SK-N-SH treated with all-trans-retinoic acid at 6 μM for 48 hours (cell line): ENCODE measurements at regions not wholly inside any gene's neighbourhood (a gene's known extent, or its start where the extent isn't known, plus 50 kb on each side); places are given as distances from the start of the nearest gene placed in this dataset.

Experiments
- ATAC-seq: fragments of 200-7000 bp; cut with Tn5 transposase; 3 replicates; pipeline ENCODE4 v1.9.1; 2020; ENCODE audit warnings: mild to moderate bottlenecking, moderate library complexity
- BACH2 ChIP-seq: fragments of 250-450 bp; sonication (Bioruptor Pico); IDR thresholded peaks from 2 replicates; pipeline ENCODE4 v1.9.0; 2021; ENCODE audit warnings: mild to moderate bottlenecking, borderline replicate concordance
- CSDC2 ChIP-seq: fragments of 250-450 bp; sonication (Bioruptor Pico); IDR thresholded peaks from 2 replicates; pipeline ENCODE4 v1.5.0; 2020; ENCODE audit warnings: mild to moderate bottlenecking, moderate library complexity
- CSRNP3 ChIP-seq: fragments of 250-450 bp; sonication (Bioruptor Pico); IDR thresholded peaks from 2 replicates; pipeline ENCODE4 v1.5.1; 2021; ENCODE audit warnings: mild to moderate bottlenecking, moderate library complexity
- ESRRG ChIP-seq: fragments of 250-450 bp; sonication (Bioruptor Pico); IDR thresholded peaks from 2 replicates; pipeline ENCODE4 v1.6.1; 2021; ENCODE audit warnings: mild to moderate bottlenecking
- GLIS3 ChIP-seq: fragments of 250-450 bp; sonication (Bioruptor Pico); IDR thresholded peaks from 2 replicates; pipeline ENCODE4 v1.5.0; 2020; ENCODE audit warnings: mild to moderate bottlenecking, moderate library complexity
- ISL1 ChIP-seq: fragments of 250-450 bp; sonication (Bioruptor Pico); IDR thresholded peaks from 2 replicates; pipeline ENCODE4 v2.1.2; 2022; ENCODE audit warnings: mild to moderate bottlenecking, moderate library complexity
- OSR1 ChIP-seq: fragments of 250-450 bp; sonication (Bioruptor Pico); IDR thresholded peaks from 2 replicates; pipeline ENCODE4 v1.8.0; 2022; ENCODE audit warnings: moderate library complexity, mild to moderate bottlenecking, inconsistent platforms
- PPARA ChIP-seq: fragments of 250-450 bp; sonication (Bioruptor Pico); IDR thresholded peaks from 2 replicates; pipeline ENCODE4 v1.5.0; 2020; ENCODE audit warnings: mild to moderate bottlenecking, borderline replicate concordance
- RARB ChIP-seq: fragments of 250-450 bp; sonication (Bioruptor Pico); IDR thresholded peaks from 2 replicates; pipeline ENCODE4 v1.8.0; 2021; ENCODE audit warnings: mild to moderate bottlenecking, moderate library complexity
- SNAI2 ChIP-seq: fragments of 250-450 bp; sonication (Bioruptor Pico); IDR thresholded peaks from 2 replicates; pipeline ENCODE4 v1.5.0; 2020; ENCODE audit warnings: mild to moderate bottlenecking, moderate library complexity
- TCF4 ChIP-seq: fragments of 250-450 bp; sonication (Bioruptor Pico); IDR thresholded peaks from 2 replicates; pipeline ENCODE4 v1.8.0; 2021; ENCODE audit warnings: mild to moderate bottlenecking, moderate library complexity, borderline replicate concordance
- TOX ChIP-seq: fragments of 250-450 bp; sonication (Bioruptor Pico); IDR thresholded peaks from 2 replicates; pipeline ENCODE4 v1.8.0; 2021; ENCODE audit warnings: mild to moderate bottlenecking, moderate library complexity, borderline replicate concordance
- TSHZ2 ChIP-seq: fragments of 250-450 bp; sonication (Bioruptor Pico); IDR thresholded peaks from 2 replicates; pipeline ENCODE4 v1.5.0; 2020; ENCODE audit warnings: mild to moderate bottlenecking, moderate library complexity
- ZC3H10 ChIP-seq: fragments of 250-450 bp; sonication (Bioruptor Pico); IDR thresholded peaks from 2 replicates; pipeline ENCODE4 v1.5.1; 2021; ENCODE audit warnings: mild to moderate bottlenecking, moderate library complexity
- ZFP3 ChIP-seq: fragments of 250-450 bp; sonication (Bioruptor Pico); IDR thresholded peaks from 2 replicates; pipeline ENCODE4 v1.5.0; 2020; ENCODE audit warnings: mild to moderate bottlenecking, moderate library complexity
- ZFP30 ChIP-seq: fragments of 450-650 bp; formaldehyde crosslinking; IDR thresholded peaks from 2 replicates; pipeline ENCODE4 v1.5.0; 2022; ENCODE audit warnings: mild to moderate bottlenecking, moderate library complexity
- ZNF565 ChIP-seq: fragments of 450-650 bp; formaldehyde crosslinking; conservative IDR thresholded peaks from 2 replicates; pipeline ENCODE4 v1.5.0; 2020; ENCODE audit warnings: low read depth, mild to moderate bottlenecking, moderate library complexity
- ZNF70 ChIP-seq: fragments of 450-650 bp; formaldehyde crosslinking; IDR thresholded peaks from 2 replicates; pipeline ENCODE4 v1.5.0; 2020; ENCODE audit warnings: mild to moderate bottlenecking, moderate library complexity
- ZNF8 ChIP-seq: fragments of 450-650 bp; formaldehyde crosslinking; IDR thresholded peaks from 2 replicates; pipeline ENCODE4 v1.5.0; 2020; ENCODE audit warnings: mild to moderate bottlenecking, moderate library complexity
- TF ChIP-seq, protein P1 (sequence below): fragments of 250-450 bp; sonication (Bioruptor Pico); IDR thresholded peaks from 2 replicates; pipeline ENCODE4 v1.8.0; 2021; ENCODE audit warnings: low read depth, mild to moderate bottlenecking, moderate library complexity, borderline replicate concordance
- TF ChIP-seq, protein P2 (sequence below): fragments of 250-450 bp; sonication (Bioruptor Pico); IDR thresholded peaks from 2 replicates; pipeline ENCODE4 v1.5.1; 2020; ENCODE audit warnings: low read depth, mild to moderate bottlenecking, moderate library complexity
- TF ChIP-seq, protein P3 (sequence below): fragments of 250-450 bp; sonication (Bioruptor Pico); IDR thresholded peaks from 2 replicates; pipeline ENCODE4 v1.8.0; 2020; ENCODE audit warnings: mild to moderate bottlenecking, moderate library complexity, borderline replicate concordance

- no peak for ATAC-seq
- TF ChIP-seq ZNF8 (no peak), ZNF565 (CRISPR knock-in tag) (no peak), BACH2 (CRISPR knock-in tag) (no peak), ISL1 (no peak), OSR1 (no peak)
- TF ChIP-seq, all 23 proteins: peak for 0
These were observed 209.6 kb downstream of the SEMA6A start for GRCh38 chr5:116365006-116365496.

GRCh38 chr5:116363780-116364179 lies 210.8 kb downstream of the SEMA6A start:
- ATAC-seq = no peak
- TF ChIP-seq ZNF70 (CRISPR knock-in tag) = no peak
- TF ChIP-seq CSRNP3 = no peak
- no peak for TF ChIP-seq ZNF8
- no peak for TF ChIP-seq PPARA
- TF ChIP-seq, protein P1, sequence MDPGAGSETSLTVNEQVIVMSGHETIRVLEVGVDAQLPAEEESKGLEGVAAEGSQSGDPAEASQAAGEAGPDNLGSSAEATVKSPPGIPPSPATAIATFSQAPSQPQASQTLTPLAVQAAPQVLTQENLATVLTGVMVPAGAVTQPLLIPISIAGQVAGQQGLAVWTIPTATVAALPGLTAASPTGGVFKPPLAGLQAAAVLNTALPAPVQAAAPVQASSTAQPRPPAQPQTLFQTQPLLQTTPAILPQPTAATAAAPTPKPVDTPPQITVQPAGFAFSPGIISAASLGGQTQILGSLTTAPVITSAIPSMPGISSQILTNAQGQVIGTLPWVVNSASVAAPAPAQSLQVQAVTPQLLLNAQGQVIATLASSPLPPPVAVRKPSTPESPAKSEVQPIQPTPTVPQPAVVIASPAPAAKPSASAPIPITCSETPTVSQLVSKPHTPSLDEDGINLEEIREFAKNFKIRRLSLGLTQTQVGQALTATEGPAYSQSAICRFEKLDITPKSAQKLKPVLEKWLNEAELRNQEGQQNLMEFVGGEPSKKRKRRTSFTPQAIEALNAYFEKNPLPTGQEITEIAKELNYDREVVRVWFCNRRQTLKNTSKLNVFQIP = no peak
- no peak for TF ChIP-seq SNAI2 (CRISPR knock-in tag)
- no peak for TF ChIP-seq OSR1
- no peak for TF ChIP-seq ZFP3 (CRISPR knock-in tag)
- TF ChIP-seq ZFP30 = no peak
- no peak for TF ChIP-seq TCF4 (CRISPR knock-in tag)
- no peak for TF ChIP-seq TSHZ2
- TF ChIP-seq ZNF565 (CRISPR knock-in tag) = no peak
- TF ChIP-seq ESRRG (CRISPR knock-in tag) = no peak
- no peak for TF ChIP-seq CSDC2
- TF ChIP-seq, protein P2, sequence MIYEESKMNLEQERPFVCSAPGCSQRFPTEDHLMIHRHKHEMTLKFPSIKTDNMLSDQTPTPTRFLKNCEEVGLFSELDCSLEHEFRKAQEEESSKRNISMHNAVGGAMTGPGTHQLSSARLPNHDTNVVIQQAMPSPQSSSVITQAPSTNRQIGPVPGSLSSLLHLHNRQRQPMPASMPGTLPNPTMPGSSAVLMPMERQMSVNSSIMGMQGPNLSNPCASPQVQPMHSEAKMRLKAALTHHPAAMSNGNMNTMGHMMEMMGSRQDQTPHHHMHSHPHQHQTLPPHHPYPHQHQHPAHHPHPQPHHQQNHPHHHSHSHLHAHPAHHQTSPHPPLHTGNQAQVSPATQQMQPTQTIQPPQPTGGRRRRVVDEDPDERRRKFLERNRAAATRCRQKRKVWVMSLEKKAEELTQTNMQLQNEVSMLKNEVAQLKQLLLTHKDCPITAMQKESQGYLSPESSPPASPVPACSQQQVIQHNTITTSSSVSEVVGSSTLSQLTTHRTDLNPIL (CRISPR knock-in tag) = no peak
- TF ChIP-seq TOX (CRISPR knock-in tag) = no peak
- no peak for TF ChIP-seq GLIS3 (CRISPR knock-in tag)
- TF ChIP-seq, all 23 proteins: peak for 0

- ATAC-seq = no peak
- no peak for TF ChIP-seq ZC3H10 (CRISPR knock-in tag)
- TF ChIP-seq ESRRG (CRISPR knock-in tag) = no peak
- TF ChIP-seq, protein P1 = no peak
- no peak for TF ChIP-seq BACH2 (CRISPR knock-in tag)
- TF ChIP-seq PPARA = no peak
- no peak for TF ChIP-seq RARB
- TF ChIP-seq, protein P3, sequence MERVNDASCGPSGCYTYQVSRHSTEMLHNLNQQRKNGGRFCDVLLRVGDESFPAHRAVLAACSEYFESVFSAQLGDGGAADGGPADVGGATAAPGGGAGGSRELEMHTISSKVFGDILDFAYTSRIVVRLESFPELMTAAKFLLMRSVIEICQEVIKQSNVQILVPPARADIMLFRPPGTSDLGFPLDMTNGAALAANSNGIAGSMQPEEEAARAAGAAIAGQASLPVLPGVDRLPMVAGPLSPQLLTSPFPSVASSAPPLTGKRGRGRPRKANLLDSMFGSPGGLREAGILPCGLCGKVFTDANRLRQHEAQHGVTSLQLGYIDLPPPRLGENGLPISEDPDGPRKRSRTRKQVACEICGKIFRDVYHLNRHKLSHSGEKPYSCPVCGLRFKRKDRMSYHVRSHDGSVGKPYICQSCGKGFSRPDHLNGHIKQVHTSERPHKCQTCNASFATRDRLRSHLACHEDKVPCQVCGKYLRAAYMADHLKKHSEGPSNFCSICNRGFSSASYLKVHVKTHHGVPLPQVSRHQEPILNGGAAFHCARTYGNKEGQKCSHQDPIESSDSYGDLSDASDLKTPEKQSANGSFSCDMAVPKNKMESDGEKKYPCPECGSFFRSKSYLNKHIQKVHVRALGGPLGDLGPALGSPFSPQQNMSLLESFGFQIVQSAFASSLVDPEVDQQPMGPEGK = no peak
- no peak for TF ChIP-seq GLIS3 (CRISPR knock-in tag)
- no peak for TF ChIP-seq ZFP30
- TF ChIP-seq TSHZ2 = no peak
- TF ChIP-seq ZNF565 (CRISPR knock-in tag) = no peak
- TF ChIP-seq CSRNP3 = no peak
- TF ChIP-seq TOX (CRISPR knock-in tag) = no peak
- TF ChIP-seq ZNF70 (CRISPR knock-in tag) = no peak
- no peak for TF ChIP-seq ZNF8
These were observed 212.5 kb downstream of the SEMA6A start for GRCh38 chr5:116361979-116362577.
